DOHH2 (cell line): ENCODE measurements at regions not wholly inside any gene's neighbourhood (a gene's known extent, or its start where the extent isn't known, plus 50 kb on each side); places are given as distances from the start of the nearest gene placed in this dataset.
"Not testable (repeated sequence)": the region's sequence is repeated elsewhere in the genome, so short reads cannot be mapped to it uniquely, and the experiment has no call there.

Source experiments
- EZH2phosphoT487 ChIP-seq: fragments of 200-600 bp; sonication (generic); IDR thresholded peaks from 2 replicates; pipeline ENCODE4 v1.6.1; 2017; ENCODE audit warnings: borderline replicate concordance, mild to moderate bottlenecking, antibody characterized with exemption, low read length, moderate library complexity, mixed read lengths
- TF ChIP-seq, protein P1 (sequence below): fragments of 200-600 bp; sonication (generic); IDR thresholded peaks from one replicate; pipeline ENCODE4 v1.5.1; 2014; ENCODE audit warnings: antibody characterized with exemption, mild to moderate bottlenecking, low read depth, low read length; ENCODE audit not compliant: poor library complexity, severe bottlenecking

DNA sequence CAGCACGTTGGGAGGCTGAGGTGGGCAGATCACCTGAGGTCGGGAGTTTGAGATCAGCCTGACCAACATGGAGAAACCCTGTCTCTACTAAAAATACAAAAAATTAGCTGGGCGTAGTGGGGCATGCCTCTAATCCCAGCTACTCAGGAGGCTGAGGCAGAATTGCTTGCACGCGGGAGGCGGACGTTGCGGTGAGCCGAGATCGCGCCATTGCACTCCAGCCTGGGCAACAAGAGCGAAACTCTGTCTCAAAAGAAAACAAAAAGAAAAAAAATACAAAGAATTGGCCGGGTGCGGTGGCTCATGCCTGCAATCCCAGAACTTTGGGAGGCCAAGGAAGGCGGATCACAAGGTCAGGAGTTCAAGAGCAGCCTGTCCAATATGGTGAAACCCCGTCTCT is 90.8 kb downstream of the LARP7 start:
- TF ChIP-seq, protein P1, sequence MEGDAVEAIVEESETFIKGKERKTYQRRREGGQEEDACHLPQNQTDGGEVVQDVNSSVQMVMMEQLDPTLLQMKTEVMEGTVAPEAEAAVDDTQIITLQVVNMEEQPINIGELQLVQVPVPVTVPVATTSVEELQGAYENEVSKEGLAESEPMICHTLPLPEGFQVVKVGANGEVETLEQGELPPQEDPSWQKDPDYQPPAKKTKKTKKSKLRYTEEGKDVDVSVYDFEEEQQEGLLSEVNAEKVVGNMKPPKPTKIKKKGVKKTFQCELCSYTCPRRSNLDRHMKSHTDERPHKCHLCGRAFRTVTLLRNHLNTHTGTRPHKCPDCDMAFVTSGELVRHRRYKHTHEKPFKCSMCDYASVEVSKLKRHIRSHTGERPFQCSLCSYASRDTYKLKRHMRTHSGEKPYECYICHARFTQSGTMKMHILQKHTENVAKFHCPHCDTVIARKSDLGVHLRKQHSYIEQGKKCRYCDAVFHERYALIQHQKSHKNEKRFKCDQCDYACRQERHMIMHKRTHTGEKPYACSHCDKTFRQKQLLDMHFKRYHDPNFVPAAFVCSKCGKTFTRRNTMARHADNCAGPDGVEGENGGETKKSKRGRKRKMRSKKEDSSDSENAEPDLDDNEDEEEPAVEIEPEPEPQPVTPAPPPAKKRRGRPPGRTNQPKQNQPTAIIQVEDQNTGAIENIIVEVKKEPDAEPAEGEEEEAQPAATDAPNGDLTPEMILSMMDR, result not testable (repeated sequence)
- TF ChIP-seq EZH2phosphoT487, result not testable (repeated sequence)
